Esophagus mucosa (tissue), 1 donor: ENCODE measurements at regions not wholly inside any gene's neighbourhood (a gene's known extent, or its start where the extent isn't known, plus 50 kb on each side); places are given as distances from the start of the nearest gene placed in this dataset.
A peak's percentile ranks its signal among the peaks of the same experiment; 100 is the strongest.

Experiments
- ATAC-seq: fragments of 200-7000 bp; cut with Tn5 transposase; one replicate; pipeline ENCODE4 v1.9.1; 2020
- donor health status: DM: yes; HTN: yes; CAD: no.

- ATAC-seq, result no peak
Observed at GRCh38 chr2:71936076-71937030, 211.3 kb downstream of the CYP26B1 start.

DNA sequence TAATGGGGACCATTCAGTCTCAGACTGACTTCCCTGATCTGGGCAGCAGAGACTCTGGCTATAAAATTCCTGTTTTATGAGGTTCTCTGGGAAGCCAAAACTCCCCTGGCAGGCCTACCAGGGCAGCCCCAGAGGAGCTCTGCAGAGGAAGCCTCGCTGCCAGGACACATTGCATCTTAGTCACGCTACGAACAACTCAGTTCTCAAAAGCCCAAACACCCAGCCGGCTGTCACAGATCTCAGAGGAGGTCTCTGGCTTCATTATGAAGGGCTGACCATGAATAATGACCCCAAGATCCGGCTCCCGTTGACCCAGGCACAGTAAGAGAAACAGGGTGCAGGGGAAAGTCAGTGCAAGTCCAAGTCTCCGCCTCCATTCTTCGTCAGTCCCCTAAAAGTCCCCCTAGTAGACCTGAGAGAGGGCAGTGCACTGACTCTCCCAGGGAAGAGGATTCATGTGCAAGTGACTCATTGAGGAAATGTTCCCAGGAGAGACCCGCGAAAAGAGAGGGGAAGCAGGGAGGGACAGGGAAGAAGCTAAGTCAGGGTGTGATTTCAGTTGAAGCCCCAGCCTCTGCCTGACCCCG lies 212.3 kb downstream of the CYP26B1 start:
- ATAC-seq, result no peak

GRCh38 chr2:71934595-71935261 lies 212.9 kb downstream of the CYP26B1 start:
- peak; percentile 11 for ATAC-seq

GRCh38 chr2:71934320-71934593 lies 213.4 kb downstream of the CYP26B1 start:
- ATAC-seq, result no peak

- ATAC-seq, result peak; percentile 46
Observed at GRCh38 chr2:71933467-71934319, 214.0 kb downstream of the CYP26B1 start.

- ATAC-seq, result no peak
Observed at GRCh38 chr2:71932780-71933466, 214.7 kb downstream of the CYP26B1 start.

DNA sequence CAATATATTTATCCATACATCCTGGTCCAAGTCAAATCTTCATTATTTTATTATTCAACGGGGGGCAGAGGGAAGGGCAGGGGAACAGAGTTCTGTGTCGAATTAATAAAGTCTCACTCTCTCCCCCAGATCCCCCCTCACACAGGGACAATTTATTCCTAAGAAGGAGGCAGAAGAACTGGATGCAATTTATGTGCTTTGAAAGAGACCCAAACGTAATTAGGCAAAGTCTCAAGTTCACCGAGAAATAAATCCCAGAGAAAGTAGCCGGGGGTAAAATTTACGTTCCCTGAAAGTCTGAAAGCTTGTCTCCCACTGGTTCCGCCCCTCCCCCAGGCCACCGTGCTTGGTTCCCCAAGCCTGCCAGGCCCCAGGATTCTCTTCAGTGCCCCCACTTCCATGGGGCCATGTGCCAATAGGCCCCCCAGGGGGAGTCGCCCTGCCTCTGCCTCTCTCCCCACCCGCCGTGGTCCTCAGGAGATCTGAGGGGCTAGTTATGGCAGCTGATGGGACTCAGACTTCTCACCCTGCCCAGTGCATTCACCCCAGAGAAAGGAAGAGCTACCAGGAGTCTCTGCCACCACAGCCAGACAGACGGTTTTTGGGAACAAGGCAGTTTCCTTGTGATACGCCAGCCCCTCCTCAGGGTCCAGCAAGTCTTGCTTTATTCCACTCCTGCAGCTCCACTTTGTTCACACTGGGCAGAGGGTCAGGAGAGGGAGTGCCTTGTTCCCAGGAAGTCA lies 215.5 kb downstream of the CYP26B1 start:
- ATAC-seq, result no peak

DNA sequence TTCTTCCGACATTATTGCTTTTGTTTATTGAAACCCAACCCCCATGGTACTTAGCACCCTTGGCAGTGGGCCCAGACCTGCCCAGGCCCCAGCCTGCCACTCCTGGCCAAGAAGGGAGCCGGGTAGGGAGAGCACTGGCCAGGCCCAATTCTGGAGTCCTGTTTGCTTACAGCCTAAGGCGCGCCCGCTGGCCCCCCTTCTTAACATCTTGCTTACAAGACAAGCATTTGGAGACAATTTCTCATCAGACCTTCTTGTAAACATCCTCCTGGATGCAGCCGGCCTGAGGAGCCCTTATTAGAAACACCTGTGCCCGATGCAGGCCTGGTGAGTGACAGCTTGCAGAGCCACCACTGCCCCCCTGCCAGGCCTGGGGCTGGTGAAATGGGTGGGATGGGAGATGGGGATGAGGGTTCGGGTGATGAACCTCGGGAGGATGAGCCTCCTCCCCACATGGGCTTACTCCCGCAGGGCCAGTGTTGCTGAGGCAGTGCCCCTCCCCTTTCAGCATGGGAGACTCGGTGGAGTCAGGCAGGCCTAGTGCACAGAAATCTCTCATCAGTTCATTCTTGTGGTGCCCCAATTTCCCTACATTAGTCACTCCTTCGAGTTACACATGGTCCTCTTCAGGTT lies 217.5 kb downstream of the CYP26B1 start:
- ATAC-seq, result no peak

- no peak for ATAC-seq
Observed at GRCh38 chr2:71929482-71929772, 218.2 kb downstream of the CYP26B1 start.

GRCh38 chr2:71928734-71929481 lies 218.8 kb downstream of the CYP26B1 start:
- no peak for ATAC-seq

GRCh38 chr2:71927757-71928715 lies 219.6 kb downstream of the CYP26B1 start:
- peak; percentile 25 for ATAC-seq

DNA sequence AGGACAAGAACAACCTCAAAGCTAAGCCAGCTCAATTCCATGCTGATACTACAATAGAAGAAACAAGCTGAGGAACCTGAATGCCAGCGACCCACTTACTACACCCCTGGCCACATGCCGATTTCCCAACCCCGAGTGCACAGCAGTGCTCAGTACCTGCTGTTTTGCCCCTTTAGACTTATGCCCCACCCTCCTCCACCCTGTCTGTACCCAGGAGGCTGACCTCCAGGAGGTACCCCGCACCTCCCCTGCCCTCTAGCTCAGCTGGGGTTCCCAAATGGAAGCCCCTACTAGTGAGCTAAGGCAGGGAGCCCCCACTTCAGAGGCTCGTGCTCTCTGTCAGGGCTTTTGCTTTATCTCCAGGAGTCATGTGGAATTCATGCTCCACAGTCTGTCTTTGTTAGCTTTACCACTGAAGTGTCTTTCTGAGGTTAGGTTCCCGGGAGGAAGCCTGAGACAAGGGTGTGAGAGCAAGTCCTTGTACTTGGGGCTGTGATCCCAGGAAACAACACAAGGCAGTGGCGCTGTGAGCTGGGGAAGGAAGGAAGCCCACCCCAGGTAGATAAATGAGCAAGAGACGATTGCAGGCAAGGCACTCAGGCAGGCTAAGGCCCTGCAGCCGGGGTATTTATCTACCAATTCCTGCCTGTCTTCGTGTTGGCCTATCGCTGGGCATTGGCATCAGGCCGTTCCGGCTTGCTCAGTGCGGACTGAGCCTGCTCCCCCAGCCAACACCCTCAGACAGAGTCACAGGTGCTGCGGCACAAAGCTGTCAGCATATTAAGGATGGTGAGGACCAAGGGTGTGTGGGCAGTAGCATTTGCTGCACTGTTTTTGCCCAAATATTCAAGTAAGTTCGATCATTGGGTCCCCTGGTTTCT lies 220.5 kb downstream of the CYP26B1 start:
- no peak for ATAC-seq

GRCh38 chr2:71926089-71926447 lies 221.6 kb downstream of the CYP26B1 start:
- no peak for ATAC-seq

GRCh38 chr2:71925268-71926088 lies 222.2 kb downstream of the CYP26B1 start:
- ATAC-seq, result no peak

DNA sequence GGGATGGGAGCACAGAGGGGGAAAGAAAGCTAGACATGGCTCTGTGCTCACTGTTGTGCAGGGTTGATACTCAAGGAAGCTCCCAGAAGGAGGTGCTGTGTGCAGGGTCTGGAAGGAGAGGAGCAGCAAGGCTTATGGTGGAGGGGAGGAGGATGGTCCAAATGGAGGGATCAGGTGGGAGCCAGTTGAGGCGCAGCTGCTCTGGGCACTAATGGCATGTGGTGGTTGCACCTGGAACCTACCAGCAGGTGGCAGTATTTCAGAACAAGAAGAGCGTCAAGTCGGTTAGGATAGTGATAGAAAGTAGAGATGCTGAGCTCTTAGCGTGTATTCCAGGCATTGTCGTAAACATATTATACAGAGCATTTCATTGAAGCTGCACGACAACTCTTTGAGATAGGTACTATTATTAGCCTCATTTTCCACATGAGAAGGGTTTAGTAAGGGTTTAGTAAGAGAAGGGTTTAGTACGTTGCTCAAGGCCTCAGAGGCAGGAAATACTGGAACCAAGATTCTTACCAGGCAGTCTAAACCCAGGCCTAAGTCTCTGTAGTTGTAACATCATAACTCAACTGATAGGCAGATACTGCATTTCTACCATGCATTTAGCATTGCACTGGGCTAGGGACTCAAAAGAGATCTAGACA lies 223.7 kb downstream of the CYP26B1 start:
- peak; percentile 76 for ATAC-seq

GRCh38 chr2:71923143-71923525 lies 224.5 kb downstream of the CYP26B1 start:
- ATAC-seq, result no peak
